GM23338 (cell line): ENCODE measurements at regions not wholly inside any gene's neighbourhood (a gene's known extent, or its start where the extent isn't known, plus 50 kb on each side); places are given as distances from the start of the nearest gene placed in this dataset.

ENCODE experiments used
- ATAC-seq: fragments of 200-7000 bp; cut with Tn5 transposase; 3 replicates; pipeline ENCODE4 v1.9.1; 2020
- DNase-seq: peaks from one replicate; pipeline ENCODE4 v3.0.0-alpha.2; 2015; ENCODE audit warnings: low spot score
- H2AFZ ChIP-seq: fragments of 200-600 bp; sonication (generic); 2 replicates; pipeline ENCODE4 v1.8.0; 2016; ENCODE audit warnings: antibody characterized with exemption, mild to moderate bottlenecking, moderate library complexity
- H3F3A ChIP-seq: fragments of 200-600 bp; sonication (generic); replicated peaks from 2 replicates; pipeline ENCODE4 v1.8.0; 2017; ENCODE audit warnings: antibody characterized with exemption, mixed run types, low read depth
- H3K27ac ChIP-seq: fragments of 200-600 bp; sonication (generic); 2 replicates; pipeline ENCODE4 v1.6.1; 2016; ENCODE audit warnings: low read depth
- H3K27me3 ChIP-seq: fragments of 200-600 bp; sonication (generic); 2 replicates; pipeline ENCODE4 v1.8.0; 2016; ENCODE audit warnings: mild to moderate bottlenecking, mixed run types, moderate library complexity; ENCODE audit not compliant: insufficient read depth
- H3K36me3 ChIP-seq: fragments of 200-600 bp; sonication (generic); 2 replicates; pipeline ENCODE4 v1.8.0; 2016; ENCODE audit warnings: mild to moderate bottlenecking; ENCODE audit not compliant: insufficient read depth
- H3K4me1 ChIP-seq: fragments of 200-600 bp; sonication (generic); 2 replicates; pipeline ENCODE4 v1.8.0; 2016; ENCODE audit warnings: mild to moderate bottlenecking, moderate library complexity; ENCODE audit not compliant: insufficient read depth
- H3K4me2 ChIP-seq: fragments of 200-600 bp; sonication (generic); 2 replicates; pipeline ENCODE4 v1.7.1; 2017; ENCODE audit warnings: mixed run types
- H3K4me3 ChIP-seq: fragments of 200-600 bp; sonication (generic); 2 replicates; pipeline ENCODE4 v1.6.1; 2016; ENCODE audit warnings: mixed run types
- H3K79me2 ChIP-seq: fragments of 200-600 bp; sonication (generic); replicated peaks from 2 replicates; pipeline ENCODE4 v1.8.0; 2017; ENCODE audit warnings: mild to moderate bottlenecking; ENCODE audit not compliant: insufficient read depth
- H3K9me2 ChIP-seq: fragments of 200-600 bp; sonication (generic); 2 replicates; pipeline ENCODE4 v1.8.0; 2017; ENCODE audit not compliant: insufficient read depth
- H4K20me1 ChIP-seq: fragments of 200-600 bp; sonication (generic); replicated peaks from 2 replicates; pipeline ENCODE4 v1.8.0; 2017; ENCODE audit warnings: mild to moderate bottlenecking; ENCODE audit not compliant: insufficient read depth
- H3K27ac Mint-ChIP-seq: 2 replicates; pipeline ENCODE4 v1.8.0; 2020; ENCODE audit warnings: inconsistent platforms, mild to moderate bottlenecking, moderate library complexity, mixed read lengths
- H3K27me3 Mint-ChIP-seq: 3 replicates; pipeline ENCODE4 v1.8.0; 2022; ENCODE audit warnings: low read depth, mild to moderate bottlenecking, moderate library complexity, mixed read lengths, inconsistent platforms; ENCODE audit not compliant: insufficient read depth, poor library complexity
- H3K36me3 Mint-ChIP-seq: 3 replicates; pipeline ENCODE4 v1.8.0; 2021; ENCODE audit warnings: low read depth, mild to moderate bottlenecking, inconsistent platforms, moderate library complexity, mixed read lengths
- H3K4me1 Mint-ChIP-seq: 3 replicates; pipeline ENCODE4 v1.8.0; 2020; ENCODE audit warnings: mild to moderate bottlenecking, inconsistent platforms, mixed read lengths
- H3K4me3 Mint-ChIP-seq: 3 replicates; pipeline ENCODE4 v1.8.0; 2021; ENCODE audit warnings: moderate library complexity, mild to moderate bottlenecking, inconsistent platforms, mixed read lengths
- H3K9me3 Mint-ChIP-seq: 3 replicates; pipeline ENCODE4 v1.8.0; 2020; ENCODE audit warnings: moderate library complexity, mild to moderate bottlenecking, inconsistent platforms, mixed read lengths
- CREB1 ChIP-seq: fragments of 250-450 bp; sonication (Bioruptor Pico); IDR thresholded peaks from 2 replicates; pipeline ENCODE4 v1.5.0; 2020; ENCODE audit warnings: low read depth, mild to moderate bottlenecking, moderate library complexity
- EZH2 ChIP-seq: fragments of 200-600 bp; sonication (generic); IDR thresholded peaks from one replicate; pipeline ENCODE4 v1.8.0; 2017; ENCODE audit warnings: antibody characterized with exemption, mild to moderate bottlenecking, low read depth; ENCODE audit not compliant: unreplicated experiment
- EZH2phosphoT487 ChIP-seq: fragments of 200-600 bp; sonication (generic); IDR thresholded peaks from one replicate; pipeline ENCODE4 v1.8.1; 2018; ENCODE audit warnings: antibody characterized with exemption; ENCODE audit not compliant: unreplicated experiment
- JUNB ChIP-seq: IDR thresholded peaks from one replicate; pipeline ENCODE4 v1.6.1; 2016; ENCODE audit warnings: antibody characterized with exemption; ENCODE audit not compliant: unreplicated experiment
- NANOG ChIP-seq: IDR thresholded peaks from 2 replicates; pipeline ENCODE4 v1.6.1; 2016; ENCODE audit warnings: antibody characterized with exemption, borderline replicate concordance
- POLR2AphosphoS5 ChIP-seq: IDR thresholded peaks from 2 replicates; pipeline ENCODE4 v1.6.1; 2016; ENCODE audit warnings: antibody characterized with exemption, low read depth
- STAT1 ChIP-seq: IDR thresholded peaks from one replicate; pipeline ENCODE4 v1.6.1; 2016; ENCODE audit warnings: antibody characterized with exemption; ENCODE audit not compliant: unreplicated experiment
- ZNF114 ChIP-seq: fragments of 250-450 bp; sonication (Bioruptor Pico); IDR thresholded peaks from 2 replicates; pipeline ENCODE4 v1.5.0; 2020; ENCODE audit warnings: mild to moderate bottlenecking, moderate library complexity
- ZNF331 ChIP-seq: fragments of 250-450 bp; sonication (Bioruptor Pico); IDR thresholded peaks from 2 replicates; pipeline ENCODE4 v1.5.0; 2020; ENCODE audit warnings: low read depth, mild to moderate bottlenecking, moderate library complexity
- TF ChIP-seq, protein P1 (sequence below): fragments of 250-450 bp; sonication (Bioruptor Pico); IDR thresholded peaks from 2 replicates; pipeline ENCODE4 v1.5.0; 2020; ENCODE audit warnings: mild to moderate bottlenecking, moderate library complexity
- TF ChIP-seq, protein P2 (sequence below), 2 experiments: fragments of 200-600 bp in 1 of 2; sonication (generic) in 1 of 2; conservative IDR thresholded peaks; 2 replicates each; pipeline versions ENCODE4 v1.5.1 to v1.6.1; 2016 to 2017; ENCODE audit warnings: antibody characterized with exemption in 2 of 2, low read depth in 2 of 2, mild to moderate bottlenecking in 2 of 2, moderate library complexity in 1 of 2
- TF ChIP-seq, protein P3 (sequence below): IDR thresholded peaks from 2 replicates; pipeline ENCODE4 v1.6.1; 2016; ENCODE audit warnings: antibody characterized with exemption
- TF ChIP-seq, protein P4 (sequence below): IDR thresholded peaks from one replicate; pipeline ENCODE4 v1.6.1; 2018; ENCODE audit warnings: antibody characterized with exemption; ENCODE audit not compliant: unreplicated experiment

DNA sequence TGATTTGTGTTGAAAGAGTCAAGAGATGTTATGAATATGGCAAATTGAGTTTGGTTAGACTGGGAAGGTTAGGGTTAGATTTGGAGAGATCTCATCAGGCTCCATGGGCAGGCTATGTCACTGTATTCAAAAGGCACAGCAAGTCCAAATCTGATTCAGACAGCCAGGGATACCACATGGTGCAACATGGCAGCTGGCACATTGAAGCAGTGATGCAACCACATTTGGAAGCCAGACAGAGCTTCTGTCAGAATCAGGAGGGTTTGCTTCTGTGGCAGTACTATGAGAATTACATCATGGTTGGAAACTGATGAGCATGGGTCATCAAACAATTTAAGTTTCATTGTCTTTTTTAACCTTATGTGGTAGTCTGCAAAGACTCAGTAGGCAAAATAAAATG lies 772.2 kb downstream of the SUCLG1 start (continued):
- TF ChIP-seq STAT1, result no peak

DNA sequence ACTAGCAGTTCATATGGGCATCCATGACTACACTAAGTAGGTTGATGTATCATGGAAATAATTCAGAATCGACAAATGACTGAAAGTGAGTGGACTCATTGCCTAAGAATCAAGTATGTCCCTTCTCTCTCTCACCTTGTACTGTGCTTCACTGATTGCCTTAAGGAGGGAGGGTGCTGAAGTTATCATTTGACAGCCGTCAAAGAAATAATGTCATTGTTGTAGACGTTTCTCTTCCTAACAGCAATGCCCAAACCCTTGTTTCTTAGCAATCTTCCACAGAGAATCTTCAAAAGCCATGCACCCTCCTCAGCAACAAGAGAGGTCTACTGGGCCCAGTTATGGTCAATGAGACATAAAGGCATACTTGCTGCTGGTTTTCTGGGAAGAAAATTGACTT lies 785.0 kb downstream of the SUCLG1 start:
- Mint-ChIP-seq H3K27ac (no peak overlapping the region), H3K4me1 (no peaks in the 10 kb centered on the region), H3K36me3 (no peaks in the 10 kb centered on the region), H3K4me3 (no peak overlapping the region), H3K9me3 (no peaks in the 10 kb centered on the region; the same call in 1 of the 3 replicates), H3K27me3 (no peaks in the 10 kb centered on the region)
- H3K4me1 ChIP-seq, result no peaks in the 10 kb centered on the region
- no peaks in the 10 kb centered on the region for H3K27me3 ChIP-seq
- no peaks in the 10 kb centered on the region for H3F3A ChIP-seq
- 0 out of 2 replicates have a peak, but pooled peaks cover 5% of the 10 kb centered on the region for H3K9me2 ChIP-seq
- no peaks in the 10 kb centered on the region for H4K20me1 ChIP-seq
- no peaks in the 10 kb centered on the region for H3K79me2 ChIP-seq
- H3K4me2 ChIP-seq, result no peak overlapping the region
- ATAC-seq (no peak), DNase-seq (no peak)
- H3K36me3 ChIP-seq, result no peaks in the 10 kb centered on the region
- no peak overlapping the region for H2AFZ ChIP-seq
- H3K4me3 ChIP-seq, result no peak overlapping the region
- no peak overlapping the region for H3K27ac ChIP-seq
- TF ChIP-seq ZNF114 (no peak), CREB1 (CRISPR knock-in tag) (no peak), ZNF331 (CRISPR knock-in tag) (no peak), STAT1 (no peak), EZH2 (no peak), JUNB (no peak), EZH2phosphoT487 (no peak), NANOG (no peak), POLR2AphosphoS5 (no peak)
- TF ChIP-seq, protein P1, sequence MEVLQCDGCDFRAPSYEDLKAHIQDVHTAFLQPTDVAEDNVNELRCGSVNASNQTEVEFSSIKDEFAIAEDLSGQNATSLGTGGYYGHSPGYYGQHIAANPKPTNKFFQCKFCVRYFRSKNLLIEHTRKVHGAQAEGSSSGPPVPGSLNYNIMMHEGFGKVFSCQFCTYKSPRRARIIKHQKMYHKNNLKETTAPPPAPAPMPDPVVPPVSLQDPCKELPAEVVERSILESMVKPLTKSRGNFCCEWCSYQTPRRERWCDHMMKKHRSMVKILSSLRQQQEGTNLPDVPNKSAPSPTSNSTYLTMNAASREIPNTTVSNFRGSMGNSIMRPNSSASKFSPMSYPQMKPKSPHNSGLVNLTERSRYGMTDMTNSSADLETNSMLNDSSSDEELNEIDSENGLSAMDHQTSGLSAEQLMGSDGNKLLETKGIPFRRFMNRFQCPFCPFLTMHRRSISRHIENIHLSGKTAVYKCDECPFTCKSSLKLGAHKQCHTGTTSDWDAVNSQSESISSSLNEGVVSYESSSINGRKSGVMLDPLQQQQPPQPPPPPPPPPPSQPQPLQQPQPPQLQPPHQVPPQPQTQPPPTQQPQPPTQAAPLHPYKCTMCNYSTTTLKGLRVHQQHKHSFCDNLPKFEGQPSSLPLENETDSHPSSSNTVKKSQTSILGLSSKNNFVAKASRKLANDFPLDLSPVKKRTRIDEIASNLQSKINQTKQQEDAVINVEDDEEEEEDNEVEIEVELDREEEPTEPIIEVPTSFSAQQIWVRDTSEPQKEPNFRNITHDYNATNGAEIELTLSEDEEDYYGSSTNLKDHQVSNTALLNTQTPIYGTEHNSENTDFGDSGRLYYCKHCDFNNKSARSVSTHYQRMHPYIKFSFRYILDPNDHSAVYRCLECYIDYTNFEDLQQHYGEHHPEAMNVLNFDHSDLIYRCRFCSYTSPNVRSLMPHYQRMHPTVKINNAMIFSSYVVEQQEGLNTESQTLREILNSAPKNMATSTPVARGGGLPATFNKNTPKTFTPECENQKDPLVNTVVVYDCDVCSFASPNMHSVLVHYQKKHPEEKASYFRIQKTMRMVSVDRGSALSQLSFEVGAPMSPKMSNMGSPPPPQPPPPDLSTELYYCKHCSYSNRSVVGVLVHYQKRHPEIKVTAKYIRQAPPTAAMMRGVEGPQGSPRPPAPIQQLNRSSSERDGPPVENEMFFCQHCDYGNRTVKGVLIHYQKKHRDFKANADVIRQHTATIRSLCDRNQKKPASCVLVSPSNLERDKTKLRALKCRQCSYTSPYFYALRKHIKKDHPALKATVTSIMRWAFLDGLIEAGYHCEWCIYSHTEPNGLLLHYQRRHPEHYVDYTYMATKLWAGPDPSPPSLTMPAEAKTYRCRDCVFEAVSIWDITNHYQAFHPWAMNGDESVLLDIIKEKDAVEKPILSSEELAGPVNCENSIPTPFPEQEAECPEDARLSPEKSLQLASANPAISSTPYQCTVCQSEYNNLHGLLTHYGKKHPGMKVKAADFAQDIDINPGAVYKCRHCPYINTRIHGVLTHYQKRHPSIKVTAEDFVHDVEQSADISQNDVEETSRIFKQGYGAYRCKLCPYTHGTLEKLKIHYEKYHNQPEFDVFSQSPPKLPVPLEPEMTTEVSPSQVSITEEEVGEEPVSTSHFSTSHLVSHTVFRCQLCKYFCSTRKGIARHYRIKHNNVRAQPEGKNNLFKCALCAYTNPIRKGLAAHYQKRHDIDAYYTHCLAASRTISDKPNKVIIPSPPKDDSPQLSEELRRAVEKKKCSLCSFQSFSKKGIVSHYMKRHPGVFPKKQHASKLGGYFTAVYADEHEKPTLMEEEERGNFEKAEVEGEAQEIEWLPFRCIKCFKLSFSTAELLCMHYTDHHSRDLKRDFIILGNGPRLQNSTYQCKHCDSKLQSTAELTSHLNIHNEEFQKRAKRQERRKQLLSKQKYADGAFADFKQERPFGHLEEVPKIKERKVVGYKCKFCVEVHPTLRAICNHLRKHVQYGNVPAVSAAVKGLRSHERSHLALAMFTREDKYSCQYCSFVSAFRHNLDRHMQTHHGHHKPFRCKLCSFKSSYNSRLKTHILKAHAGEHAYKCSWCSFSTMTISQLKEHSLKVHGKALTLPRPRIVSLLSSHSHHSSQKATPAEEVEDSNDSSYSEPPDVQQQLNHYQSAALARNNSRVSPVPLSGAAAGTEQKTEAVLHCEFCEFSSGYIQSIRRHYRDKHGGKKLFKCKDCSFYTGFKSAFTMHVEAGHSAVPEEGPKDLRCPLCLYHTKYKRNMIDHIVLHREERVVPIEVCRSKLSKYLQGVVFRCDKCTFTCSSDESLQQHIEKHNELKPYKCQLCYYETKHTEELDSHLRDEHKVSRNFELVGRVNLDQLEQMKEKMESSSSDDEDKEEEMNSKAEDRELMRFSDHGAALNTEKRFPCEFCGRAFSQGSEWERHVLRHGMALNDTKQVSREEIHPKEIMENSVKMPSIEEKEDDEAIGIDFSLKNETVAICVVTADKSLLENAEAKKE, result no peak
- TF ChIP-seq, protein P2, sequence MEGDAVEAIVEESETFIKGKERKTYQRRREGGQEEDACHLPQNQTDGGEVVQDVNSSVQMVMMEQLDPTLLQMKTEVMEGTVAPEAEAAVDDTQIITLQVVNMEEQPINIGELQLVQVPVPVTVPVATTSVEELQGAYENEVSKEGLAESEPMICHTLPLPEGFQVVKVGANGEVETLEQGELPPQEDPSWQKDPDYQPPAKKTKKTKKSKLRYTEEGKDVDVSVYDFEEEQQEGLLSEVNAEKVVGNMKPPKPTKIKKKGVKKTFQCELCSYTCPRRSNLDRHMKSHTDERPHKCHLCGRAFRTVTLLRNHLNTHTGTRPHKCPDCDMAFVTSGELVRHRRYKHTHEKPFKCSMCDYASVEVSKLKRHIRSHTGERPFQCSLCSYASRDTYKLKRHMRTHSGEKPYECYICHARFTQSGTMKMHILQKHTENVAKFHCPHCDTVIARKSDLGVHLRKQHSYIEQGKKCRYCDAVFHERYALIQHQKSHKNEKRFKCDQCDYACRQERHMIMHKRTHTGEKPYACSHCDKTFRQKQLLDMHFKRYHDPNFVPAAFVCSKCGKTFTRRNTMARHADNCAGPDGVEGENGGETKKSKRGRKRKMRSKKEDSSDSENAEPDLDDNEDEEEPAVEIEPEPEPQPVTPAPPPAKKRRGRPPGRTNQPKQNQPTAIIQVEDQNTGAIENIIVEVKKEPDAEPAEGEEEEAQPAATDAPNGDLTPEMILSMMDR (conservative IDR thresholded peaks at IDR 0.05; ENCODE audit: low read depth in 2 of 2), result no peak
- TF ChIP-seq, protein P3, sequence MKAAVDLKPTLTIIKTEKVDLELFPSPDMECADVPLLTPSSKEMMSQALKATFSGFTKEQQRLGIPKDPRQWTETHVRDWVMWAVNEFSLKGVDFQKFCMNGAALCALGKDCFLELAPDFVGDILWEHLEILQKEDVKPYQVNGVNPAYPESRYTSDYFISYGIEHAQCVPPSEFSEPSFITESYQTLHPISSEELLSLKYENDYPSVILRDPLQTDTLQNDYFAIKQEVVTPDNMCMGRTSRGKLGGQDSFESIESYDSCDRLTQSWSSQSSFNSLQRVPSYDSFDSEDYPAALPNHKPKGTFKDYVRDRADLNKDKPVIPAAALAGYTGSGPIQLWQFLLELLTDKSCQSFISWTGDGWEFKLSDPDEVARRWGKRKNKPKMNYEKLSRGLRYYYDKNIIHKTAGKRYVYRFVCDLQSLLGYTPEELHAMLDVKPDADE, result no peak
- TF ChIP-seq, protein P4, sequence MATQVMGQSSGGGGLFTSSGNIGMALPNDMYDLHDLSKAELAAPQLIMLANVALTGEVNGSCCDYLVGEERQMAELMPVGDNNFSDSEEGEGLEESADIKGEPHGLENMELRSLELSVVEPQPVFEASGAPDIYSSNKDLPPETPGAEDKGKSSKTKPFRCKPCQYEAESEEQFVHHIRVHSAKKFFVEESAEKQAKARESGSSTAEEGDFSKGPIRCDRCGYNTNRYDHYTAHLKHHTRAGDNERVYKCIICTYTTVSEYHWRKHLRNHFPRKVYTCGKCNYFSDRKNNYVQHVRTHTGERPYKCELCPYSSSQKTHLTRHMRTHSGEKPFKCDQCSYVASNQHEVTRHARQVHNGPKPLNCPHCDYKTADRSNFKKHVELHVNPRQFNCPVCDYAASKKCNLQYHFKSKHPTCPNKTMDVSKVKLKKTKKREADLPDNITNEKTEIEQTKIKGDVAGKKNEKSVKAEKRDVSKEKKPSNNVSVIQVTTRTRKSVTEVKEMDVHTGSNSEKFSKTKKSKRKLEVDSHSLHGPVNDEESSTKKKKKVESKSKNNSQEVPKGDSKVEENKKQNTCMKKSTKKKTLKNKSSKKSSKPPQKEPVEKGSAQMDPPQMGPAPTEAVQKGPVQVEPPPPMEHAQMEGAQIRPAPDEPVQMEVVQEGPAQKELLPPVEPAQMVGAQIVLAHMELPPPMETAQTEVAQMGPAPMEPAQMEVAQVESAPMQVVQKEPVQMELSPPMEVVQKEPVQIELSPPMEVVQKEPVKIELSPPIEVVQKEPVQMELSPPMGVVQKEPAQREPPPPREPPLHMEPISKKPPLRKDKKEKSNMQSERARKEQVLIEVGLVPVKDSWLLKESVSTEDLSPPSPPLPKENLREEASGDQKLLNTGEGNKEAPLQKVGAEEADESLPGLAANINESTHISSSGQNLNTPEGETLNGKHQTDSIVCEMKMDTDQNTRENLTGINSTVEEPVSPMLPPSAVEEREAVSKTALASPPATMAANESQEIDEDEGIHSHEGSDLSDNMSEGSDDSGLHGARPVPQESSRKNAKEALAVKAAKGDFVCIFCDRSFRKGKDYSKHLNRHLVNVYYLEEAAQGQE, result no peak
